ENCODE measurements at regions not wholly inside any gene's neighbourhood (a gene's known extent, or its start where the extent isn't known, plus 50 kb on each side); places are given as distances from the start of the nearest gene placed in this dataset.

- TF ChIP-seq TRAFD1 (CRISPR knock-in tag; IDR thresholded peaks at IDR 0.05; ENCODE audit: borderline replicate concordance): no peak
- no peak for TF ChIP-seq CREBL2 (CRISPR knock-in tag; IDR thresholded peaks at IDR 0.05; ENCODE audit: borderline replicate concordance)
- TF ChIP-seq, protein P1, sequence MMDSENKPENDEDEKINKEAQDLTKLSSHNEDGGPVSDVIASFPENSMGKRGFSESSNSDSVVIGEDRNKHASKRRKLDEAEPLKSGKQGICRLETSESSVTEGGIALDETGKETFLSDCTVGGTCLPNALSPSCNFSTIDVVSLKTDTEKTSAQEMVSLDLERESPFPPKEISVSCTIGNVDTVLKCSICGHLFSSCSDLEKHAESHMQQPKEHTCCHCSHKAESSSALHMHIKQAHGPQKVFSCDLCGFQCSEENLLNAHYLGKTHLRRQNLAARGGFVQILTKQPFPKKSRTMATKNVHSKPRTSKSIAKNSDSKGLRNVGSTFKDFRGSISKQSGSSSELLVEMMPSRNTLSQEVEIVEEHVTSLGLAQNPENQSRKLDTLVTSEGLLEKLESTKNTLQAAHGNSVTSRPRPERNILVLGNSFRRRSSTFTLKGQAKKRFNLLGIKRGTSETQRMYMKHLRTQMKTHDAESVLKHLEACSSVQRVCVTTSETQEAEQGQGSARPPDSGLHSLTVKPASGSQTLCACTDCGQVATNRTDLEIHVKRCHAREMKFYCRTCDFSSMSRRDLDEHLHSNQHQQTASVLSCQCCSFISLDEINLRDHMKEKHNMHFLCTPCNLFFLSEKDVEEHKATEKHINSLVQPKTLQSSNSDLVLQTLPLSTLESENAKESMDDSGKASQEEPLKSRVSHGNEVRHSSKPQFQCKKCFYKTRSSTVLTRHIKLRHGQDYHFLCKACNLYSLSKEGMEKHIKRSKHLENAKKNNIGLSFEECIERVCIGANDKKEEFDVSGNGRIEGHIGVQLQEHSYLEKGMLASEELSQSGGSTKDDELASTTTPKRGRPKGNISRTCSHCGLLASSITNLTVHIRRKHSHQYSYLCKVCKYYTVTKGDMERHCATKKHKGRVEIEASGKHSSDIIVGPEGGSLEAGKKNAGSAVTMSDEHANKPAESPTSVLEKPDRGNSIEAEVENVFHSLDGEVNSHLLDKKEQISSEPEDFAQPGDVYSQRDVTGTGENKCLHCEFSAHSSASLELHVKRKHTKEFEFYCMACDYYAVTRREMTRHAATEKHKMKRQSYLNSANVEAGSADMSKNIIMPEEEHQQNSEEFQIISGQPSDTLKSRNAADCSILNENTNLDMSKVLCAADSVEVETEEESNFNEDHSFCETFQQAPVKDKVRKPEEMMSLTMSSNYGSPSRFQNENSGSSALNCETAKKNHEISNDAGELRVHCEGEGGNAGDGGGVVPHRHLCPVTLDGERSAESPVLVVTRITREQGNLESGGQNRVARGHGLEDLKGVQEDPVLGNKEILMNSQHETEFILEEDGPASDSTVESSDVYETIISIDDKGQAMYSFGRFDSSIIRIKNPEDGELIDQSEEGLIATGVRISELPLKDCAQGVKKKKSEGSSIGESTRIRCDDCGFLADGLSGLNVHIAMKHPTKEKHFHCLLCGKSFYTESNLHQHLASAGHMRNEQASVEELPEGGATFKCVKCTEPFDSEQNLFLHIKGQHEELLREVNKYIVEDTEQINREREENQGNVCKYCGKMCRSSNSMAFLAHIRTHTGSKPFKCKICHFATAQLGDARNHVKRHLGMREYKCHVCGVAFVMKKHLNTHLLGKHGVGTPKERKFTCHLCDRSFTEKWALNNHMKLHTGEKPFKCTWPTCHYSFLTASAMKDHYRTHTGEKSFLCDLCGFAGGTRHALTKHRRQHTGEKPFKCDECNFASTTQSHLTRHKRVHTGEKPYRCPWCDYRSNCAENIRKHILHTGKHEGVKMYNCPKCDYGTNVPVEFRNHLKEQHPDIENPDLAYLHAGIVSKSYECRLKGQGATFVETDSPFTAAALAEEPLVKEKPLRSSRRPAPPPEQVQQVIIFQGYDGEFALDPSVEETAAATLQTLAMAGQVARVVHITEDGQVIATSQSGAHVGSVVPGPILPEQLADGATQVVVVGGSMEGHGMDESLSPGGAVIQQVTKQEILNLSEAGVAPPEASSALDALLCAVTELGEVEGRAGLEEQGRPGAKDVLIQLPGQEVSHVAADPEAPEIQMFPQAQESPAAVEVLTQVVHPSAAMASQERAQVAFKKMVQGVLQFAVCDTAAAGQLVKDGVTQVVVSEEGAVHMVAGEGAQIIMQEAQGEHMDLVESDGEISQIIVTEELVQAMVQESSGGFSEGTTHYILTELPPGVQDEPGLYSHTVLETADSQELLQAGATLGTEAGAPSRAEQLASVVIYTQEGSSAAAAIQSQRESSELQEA (CRISPR knock-in tag; IDR thresholded peaks at IDR 0.05; ENCODE audit: not compliant biosample characterization): no peak
- TF ChIP-seq ZNF619 (CRISPR knock-in tag; IDR thresholded peaks at IDR 0.05): no peak
- TF ChIP-seq ZNF274 (CRISPR knock-in tag; IDR thresholded peaks at IDR 0.05): no peak
- no peak for TF ChIP-seq CAMTA2 (CRISPR knock-in tag; IDR thresholded peaks at IDR 0.05; ENCODE audit: borderline replicate concordance)
Measured at GRCh38 chr11:36751335-36751781, 153.3 kb upstream of the RAG2 start (continued).

Measured in HepG2 (cell line).